Keratinocyte (primary cell): ENCODE measurements at regions not wholly inside any gene's neighbourhood (a gene's known extent, or its start where the extent isn't known, plus 50 kb on each side); places are given as distances from the start of the nearest gene placed in this dataset.

Experiments used
- EZH2 ChIP-seq: IDR thresholded peaks from one replicate; pipeline ENCODE4 v1.6.1; 2012; ENCODE audit warnings: inconsistent platforms, mild to moderate bottlenecking, low read length, moderate library complexity
- TF ChIP-seq, protein P1 (sequence below), 3 experiments: IDR thresholded peaks in 1 of 3; conservative IDR thresholded peaks in 1 of 3; optimal IDR thresholded peaks in 1 of 3; 2 replicates in 2 of 3; 3 replicates in 1 of 3; pipeline versions ENCODE3 to v1.5.1; 2011; ENCODE audit warnings: low read length in 3 of 3, mild to moderate bottlenecking in 3 of 3, moderate library complexity in 2 of 3, control low read depth in 1 of 3, inconsistent platforms in 1 of 3; ENCODE audit not compliant: insufficient read depth in 2 of 3; ENCODE audit errors: extremely low read depth in 1 of 3

- TF ChIP-seq, protein P1, sequence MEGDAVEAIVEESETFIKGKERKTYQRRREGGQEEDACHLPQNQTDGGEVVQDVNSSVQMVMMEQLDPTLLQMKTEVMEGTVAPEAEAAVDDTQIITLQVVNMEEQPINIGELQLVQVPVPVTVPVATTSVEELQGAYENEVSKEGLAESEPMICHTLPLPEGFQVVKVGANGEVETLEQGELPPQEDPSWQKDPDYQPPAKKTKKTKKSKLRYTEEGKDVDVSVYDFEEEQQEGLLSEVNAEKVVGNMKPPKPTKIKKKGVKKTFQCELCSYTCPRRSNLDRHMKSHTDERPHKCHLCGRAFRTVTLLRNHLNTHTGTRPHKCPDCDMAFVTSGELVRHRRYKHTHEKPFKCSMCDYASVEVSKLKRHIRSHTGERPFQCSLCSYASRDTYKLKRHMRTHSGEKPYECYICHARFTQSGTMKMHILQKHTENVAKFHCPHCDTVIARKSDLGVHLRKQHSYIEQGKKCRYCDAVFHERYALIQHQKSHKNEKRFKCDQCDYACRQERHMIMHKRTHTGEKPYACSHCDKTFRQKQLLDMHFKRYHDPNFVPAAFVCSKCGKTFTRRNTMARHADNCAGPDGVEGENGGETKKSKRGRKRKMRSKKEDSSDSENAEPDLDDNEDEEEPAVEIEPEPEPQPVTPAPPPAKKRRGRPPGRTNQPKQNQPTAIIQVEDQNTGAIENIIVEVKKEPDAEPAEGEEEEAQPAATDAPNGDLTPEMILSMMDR (optimal IDR thresholded peaks at IDR 0.05 in 1 of 3, IDR thresholded peaks at IDR 0.05 in 1 of 3, conservative IDR thresholded peaks at IDR 0.05 in 1 of 3; ENCODE audit: extremely low read depth in 1 of 3, insufficient read depth in 2 of 3, low read length in 3 of 3) = no peak
- TF ChIP-seq EZH2 = no peak
These were observed 67.2 kb upstream of the LRPPRC start for GRCh38 chr2:44063033-44063432.
